ENCODE measurements at regions not wholly inside any gene's neighbourhood (a gene's known extent, or its start where the extent isn't known, plus 50 kb on each side); places are given as distances from the start of the nearest gene placed in this dataset.

- no peak overlapping the region for H3K27ac ChIP-seq
- TF ChIP-seq CTCF (IDR thresholded peaks at IDR 0.05): no peak
- peaks cover 0 to 4% (median 0%) of the 10 kb centered on the region in 11 donors for H3K9me3 ChIP-seq
- DNase-seq: no peak
- no peak overlapping the region for H3K4me3 ChIP-seq
- 69 to 74% methylated on average over 9 of the region's 9 CpGs for WGBS, 2 donors
- intact Hi-C loops (cut with DNase I): no loop called here
- H3K36me3 ChIP-seq: no peaks in the 10 kb centered on the region
- ATAC-seq: no peak
- no peaks in the 10 kb centered on the region for H3K4me1 ChIP-seq
- H3K27me3 ChIP-seq: peaks cover 0 to 31% (median 8%) of the 10 kb centered on the region in 7 donors
Observed at GRCh38 chr20:60715172-60715571, 536.9 kb upstream of the CDH4 start.

DNA sequence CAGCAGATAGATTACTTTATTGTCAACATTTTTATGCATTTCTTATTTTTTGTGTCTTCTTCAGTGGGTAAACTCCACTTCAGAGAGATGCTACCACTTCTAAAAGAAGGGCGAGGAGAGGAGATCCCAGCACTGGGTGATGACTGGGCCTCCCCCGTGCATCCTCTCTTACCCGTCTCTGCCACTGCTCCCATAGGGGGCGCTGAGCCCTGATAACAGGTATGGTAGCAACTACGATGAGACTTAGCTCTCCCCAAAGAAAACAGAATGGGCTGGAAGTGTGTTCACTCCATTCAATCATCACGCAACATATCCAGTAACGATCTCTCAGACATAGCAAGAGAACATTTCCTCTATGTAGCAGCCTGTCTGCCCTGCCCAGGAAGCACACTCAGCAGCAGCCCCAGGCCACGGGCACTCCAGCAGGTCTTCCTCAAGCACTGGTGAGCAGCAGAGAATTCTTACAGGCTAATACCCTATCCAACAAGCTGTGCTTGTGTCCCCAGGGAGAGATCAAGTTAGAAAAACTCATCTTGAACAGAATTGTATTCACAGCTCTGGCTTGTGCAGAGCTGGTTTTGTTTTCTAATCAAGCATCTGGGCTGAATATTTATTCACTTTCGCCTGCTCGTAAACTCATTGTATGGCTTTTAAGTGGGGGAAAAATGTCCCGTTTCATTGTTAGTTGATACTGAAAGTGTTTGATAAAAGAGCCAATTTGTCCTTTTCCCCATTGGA is 533.1 kb upstream of the CDH4 start:
- no peak for DNase-seq
- Histone ChIP-seq H3K4me1 (no peaks in the 10 kb centered on the region), H3K4me3 (no peak overlapping the region), H3K27ac (no peak overlapping the region), H3K9me3 (peaks cover 0 to 4% (median 0%) of the 10 kb centered on the region in 11 donors), H3K27me3 (peaks cover 0 to 31% (median 12%) of the 10 kb centered on the region in 7 donors), H3K36me3 (no peaks in the 10 kb centered on the region)
- no peak for TF ChIP-seq CTCF (IDR thresholded peaks at IDR 0.05)
- intact Hi-C loops (cut with DNase I): no loop called here
- WGBS, 2 donors: 53 to 62% methylated on average over 11 of the region's 11 CpGs
- no peak for ATAC-seq

- intact Hi-C loops (cut with DNase I): no loop called here
- no peaks in the 10 kb centered on the region for H3K36me3 ChIP-seq
- no peak for DNase-seq
- no peaks in the 10 kb centered on the region for H3K4me1 ChIP-seq
- no peak overlapping the region for H3K4me3 ChIP-seq
- no peak for TF ChIP-seq CTCF (IDR thresholded peaks at IDR 0.05)
- no peak for ATAC-seq
- peaks cover 0 to 16% (median 3%) of the 10 kb centered on the region in 11 donors for H3K9me3 ChIP-seq
- peaks cover 0 to 10% (median 0%) of the 10 kb centered on the region in 7 donors for H3K27me3 ChIP-seq
- WGBS, 2 donors: 58 to 62% methylated on average over 4 of the region's 4 CpGs
- no peak overlapping the region for H3K27ac ChIP-seq
Observed at GRCh38 chr20:60725311-60725906, 526.7 kb upstream of the CDH4 start.

DNA sequence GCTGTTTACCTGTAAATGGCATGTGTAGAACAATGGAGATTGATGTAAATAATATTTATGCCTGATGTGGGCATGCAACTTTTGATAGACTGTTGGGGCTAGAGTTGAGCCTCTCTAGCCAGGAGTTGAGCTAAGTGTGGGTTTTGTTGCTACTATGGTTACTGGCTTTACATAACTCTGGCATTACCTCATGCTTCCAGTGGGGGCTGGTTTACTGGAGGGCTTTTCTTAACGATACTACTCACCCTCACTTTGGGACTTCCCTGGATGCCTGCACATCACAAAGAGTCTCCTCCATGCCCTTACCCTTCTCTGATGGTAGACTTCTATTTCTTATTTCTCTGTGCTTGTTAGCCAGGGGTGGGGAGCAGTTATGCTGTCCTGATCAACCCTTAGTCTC is 524.6 kb upstream of the CDH4 start:
- no peak for ATAC-seq
- Histone ChIP-seq H3K4me3 (no peak overlapping the region), H3K4me1 (no peaks in the 10 kb centered on the region), H3K36me3 (no peaks in the 10 kb centered on the region), H3K27ac (no peak overlapping the region), H3K9me3 (peaks cover 0 to 16% (median 3%) of the 10 kb centered on the region in 11 donors), H3K27me3 (peaks cover 0 to 6% (median 0%) of the 10 kb centered on the region in 7 donors)
- intact Hi-C loops (cut with DNase I): no loop called here
- DNase-seq: no peak
- no peak for TF ChIP-seq CTCF (IDR thresholded peaks at IDR 0.05)
- WGBS, 2 donors: 6 to 31% methylated on average over 1 of the region's 1 CpG

All from heart right ventricle (tissue), 16 donors.